ENCODE measurements at regions not wholly inside any gene's neighbourhood (a gene's known extent, or its start where the extent isn't known, plus 50 kb on each side); places are given as distances from the start of the nearest gene placed in this dataset.

DNA sequence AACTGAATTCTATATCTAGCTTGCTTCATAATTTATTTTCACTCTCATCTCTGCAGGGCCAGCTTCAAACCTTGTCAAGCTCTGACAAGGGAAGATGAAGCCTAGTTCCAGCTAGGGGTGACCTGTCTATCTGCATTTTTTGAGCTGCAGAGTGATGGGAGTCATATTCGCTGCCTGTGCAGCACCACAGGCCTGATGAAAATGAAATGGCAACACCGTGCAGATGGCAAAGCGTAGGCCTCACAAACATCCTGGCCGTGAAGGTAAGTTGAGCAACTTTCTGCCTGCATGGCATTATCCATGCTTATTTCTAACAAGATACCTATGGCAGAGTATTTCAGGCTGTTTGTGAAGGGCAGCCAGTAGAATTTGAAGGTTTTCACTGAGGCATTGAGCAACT is 86.4 kb upstream of the C1QTNF9B start:
- WGBS (ENCODE audit: extremely low coverage, insufficient read length, low lambda C conversion rate), result no CpG with 5 or more reads among the region's 4 CpGs
- H3K4me1 Mint-ChIP-seq, result peaks cover 6 to 11% of the 10 kb centered on the region in 2 experiments

More for the DNA sequence above, 86.4 kb upstream of the C1QTNF9B start:
- H2AK5ac ChIP-seq (ENCODE audit: insufficient read length, low read length), result no peak overlapping the region
- no peaks in the 10 kb centered on the region for H4K20me1 ChIP-seq (ENCODE audit: control insufficient read depth, insufficient read depth, insufficient read length)
- H3K4me3 Mint-ChIP-seq, result no peak overlapping the region
- no peak overlapping the region for H2BK15ac ChIP-seq (ENCODE audit: low read depth, low read length)
- H2BK12ac ChIP-seq (ENCODE audit: insufficient read length, low read depth, low read length), result no peak overlapping the region
- H3K79me1 ChIP-seq (ENCODE audit: insufficient read depth, low read depth, low read length, poor library complexity, severe bottlenecking), result no peaks in the 10 kb centered on the region
- H3K27me3 Mint-ChIP-seq (ENCODE audit: low read depth), result peaks cover 21% of the 10 kb centered on the region
- H3K27me3 ChIP-seq (ENCODE audit: insufficient read depth, low read length), result no peaks in the 10 kb centered on the region
- H3K36me3 Mint-ChIP-seq (ENCODE audit: insufficient read depth in 1 of 3, low read depth in 3 of 3), result no peaks in the 10 kb centered on the region
- H4K8ac ChIP-seq (replicated peaks; ENCODE audit: insufficient read length, low read depth, low read length), result no peak overlapping the region
- no peak overlapping the region for H3K18ac ChIP-seq (ENCODE audit: insufficient read length, low read depth, low read length)
- no peak overlapping the region for H3K23ac ChIP-seq (ENCODE audit: insufficient read length, low read depth, low read length)
- TF ChIP-seq, protein P1, sequence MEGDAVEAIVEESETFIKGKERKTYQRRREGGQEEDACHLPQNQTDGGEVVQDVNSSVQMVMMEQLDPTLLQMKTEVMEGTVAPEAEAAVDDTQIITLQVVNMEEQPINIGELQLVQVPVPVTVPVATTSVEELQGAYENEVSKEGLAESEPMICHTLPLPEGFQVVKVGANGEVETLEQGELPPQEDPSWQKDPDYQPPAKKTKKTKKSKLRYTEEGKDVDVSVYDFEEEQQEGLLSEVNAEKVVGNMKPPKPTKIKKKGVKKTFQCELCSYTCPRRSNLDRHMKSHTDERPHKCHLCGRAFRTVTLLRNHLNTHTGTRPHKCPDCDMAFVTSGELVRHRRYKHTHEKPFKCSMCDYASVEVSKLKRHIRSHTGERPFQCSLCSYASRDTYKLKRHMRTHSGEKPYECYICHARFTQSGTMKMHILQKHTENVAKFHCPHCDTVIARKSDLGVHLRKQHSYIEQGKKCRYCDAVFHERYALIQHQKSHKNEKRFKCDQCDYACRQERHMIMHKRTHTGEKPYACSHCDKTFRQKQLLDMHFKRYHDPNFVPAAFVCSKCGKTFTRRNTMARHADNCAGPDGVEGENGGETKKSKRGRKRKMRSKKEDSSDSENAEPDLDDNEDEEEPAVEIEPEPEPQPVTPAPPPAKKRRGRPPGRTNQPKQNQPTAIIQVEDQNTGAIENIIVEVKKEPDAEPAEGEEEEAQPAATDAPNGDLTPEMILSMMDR (conservative IDR thresholded peaks at IDR 0.05), result no peak
- no peak for DNase-seq
- no peaks in the 10 kb centered on the region for H3K4me1 ChIP-seq (ENCODE audit: insufficient read depth, low read length)
- H3K4ac ChIP-seq (ENCODE audit: low read depth, low read length), result no peak overlapping the region
- H3K9ac ChIP-seq (ENCODE audit: extremely low read depth, insufficient read length, low read length), result no peak overlapping the region
- H2BK5ac ChIP-seq (ENCODE audit: insufficient read length, low read length), result no peak overlapping the region
- H2AFZ ChIP-seq (ENCODE audit: low read length), result no peak overlapping the region
- H2BK120ac ChIP-seq (ENCODE audit: low read depth, low read length, poor library complexity, severe bottlenecking), result no peak overlapping the region
- no peaks in the 10 kb centered on the region for H3K9me3 Mint-ChIP-seq
- no peak overlapping the region for H4K5ac ChIP-seq (ENCODE audit: insufficient read length, low read depth, low read length)
- no peak overlapping the region for H3K27ac Mint-ChIP-seq
- H3T11ph ChIP-seq (ENCODE audit: low read length), result no peak overlapping the region
- H2BK20ac ChIP-seq (ENCODE audit: low read depth, low read length, poor library complexity, severe bottlenecking), result no peak overlapping the region
- H3K14ac ChIP-seq (ENCODE audit: insufficient read depth, low read length), result no peak overlapping the region; the same call in 1 of the 2 replicates
- H3K23me2 ChIP-seq (ENCODE audit: insufficient read length, low read depth, low read length, poor library complexity, severe bottlenecking), result peaks cover 13% of the 10 kb centered on the region
- no peaks in the 10 kb centered on the region for H3K9me3 ChIP-seq (ENCODE audit: control insufficient read depth, low read depth, low read length)
- H3K56ac ChIP-seq (ENCODE audit: insufficient read length, low read depth, low read length), result no peak overlapping the region
- H4K91ac ChIP-seq (ENCODE audit: insufficient read length, low read depth, low read length), result no peak overlapping the region
- H3K27ac ChIP-seq (ENCODE audit: insufficient read length, low read depth, low read length), result no peak overlapping the region
- no peak overlapping the region for H3K4me2 ChIP-seq (ENCODE audit: insufficient read depth, insufficient read length, low read length)
- H3K79me2 ChIP-seq (ENCODE audit: insufficient read depth, low read length), result no peaks in the 10 kb centered on the region
